ENCODE measurements at regions not wholly inside any gene's neighbourhood (a gene's known extent, or its start where the extent isn't known, plus 50 kb on each side); places are given as distances from the start of the nearest gene placed in this dataset.
"Not testable (repeated sequence)": the region's sequence is repeated elsewhere in the genome, so short reads cannot be mapped to it uniquely, and the experiment has no call there.

GRCh38 chr20:30815027-30815576 lies 442.4 kb upstream of the DEFB115 start:
- DNase-seq; H3K27ac ChIP-seq (ENCODE audit: low read length); H2AFZ ChIP-seq (ENCODE audit: low read length); H3K4me1 ChIP-seq (ENCODE audit: insufficient read depth, low read length); H3K36me3 ChIP-seq (ENCODE audit: low read depth, low read length); H3K9me2 ChIP-seq (replicated peaks; ENCODE audit: low read length); H3F3A ChIP-seq (ENCODE audit: low read length, unreplicated experiment); H3K27me3 ChIP-seq (ENCODE audit: low read length); H3K4me2 ChIP-seq (ENCODE audit: low read length); POLR2A ChIA-PET (ENCODE audit: unreplicated experiment); ATAC-seq; H3K79me2 ChIP-seq (ENCODE audit: low read length); H3K9me3 ChIP-seq (ENCODE audit: low read length); CTCF ChIA-PET; BruUV-seq (replicated peaks); H4K20me1 ChIP-seq (ENCODE audit: low read length); intact Hi-C loops (cut with micrococcal nuclease); H3K9ac ChIP-seq (ENCODE audit: low read length); H3K4me3 ChIP-seq (ENCODE audit: low read length): not testable (repeated sequence)

DNA sequence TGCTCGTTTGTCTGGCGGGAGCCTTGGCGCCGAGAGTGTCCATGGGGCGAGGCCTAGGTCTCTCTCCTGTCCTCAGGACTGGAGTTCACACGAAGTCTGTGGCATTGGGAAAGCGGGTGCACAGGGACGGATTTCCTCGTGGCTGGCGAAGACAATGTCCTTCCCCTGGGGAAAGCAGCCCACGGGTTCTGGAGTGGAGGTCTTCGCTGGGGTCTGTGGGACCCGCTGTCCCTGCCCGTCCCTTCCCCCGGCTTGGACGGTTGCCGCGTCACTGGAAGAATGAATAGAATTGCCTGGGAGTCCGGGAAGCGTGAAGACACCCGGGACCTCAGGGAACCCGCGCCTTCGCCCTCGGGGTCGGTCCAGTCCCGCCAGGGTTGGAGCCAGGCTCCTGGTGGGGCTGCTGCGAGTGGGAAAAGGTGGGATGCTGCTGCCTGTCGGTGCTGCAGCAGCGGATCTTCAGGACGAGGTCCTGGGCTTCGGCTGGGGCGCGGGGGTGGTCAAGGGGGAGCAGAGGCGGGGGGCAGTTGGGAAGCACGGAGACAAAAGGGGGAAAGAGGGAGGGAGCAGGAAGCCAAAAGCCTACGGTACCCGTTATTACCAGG lies 441.8 kb upstream of the DEFB115 start:
- Histone ChIP-seq H3K9ac (ENCODE audit: low read length) (no peak overlapping the region), H3K9me3 (ENCODE audit: low read length) (no peaks in the 10 kb centered on the region), H4K20me1 (ENCODE audit: low read length) (no peaks in the 10 kb centered on the region), H3K27me3 (ENCODE audit: low read length) (peaks cover 8% of the 10 kb centered on the region; the same call in 1 of the 2 replicates), H3K4me2 (ENCODE audit: low read length) (no peak overlapping the region), H3K4me3 (ENCODE audit: low read length) (no peak overlapping the region), H3K36me3 (ENCODE audit: low read depth, low read length) (no peaks in the 10 kb centered on the region), H2AFZ (ENCODE audit: low read length) (no peak overlapping the region), H3K27ac (ENCODE audit: low read length) (no peak overlapping the region), H3K4me1 (ENCODE audit: insufficient read depth, low read length) (no peaks in the 10 kb centered on the region), H3K9me2 (replicated peaks; ENCODE audit: low read length) (no peaks in the 10 kb centered on the region), H3K79me2 (ENCODE audit: low read length) (no peaks in the 10 kb centered on the region), H3F3A (ENCODE audit: low read length, unreplicated experiment) (no peaks in the 10 kb centered on the region)
- intact Hi-C loops (cut with micrococcal nuclease), result no loop called here
- CTCF ChIA-PET, result no interaction called here
- no peak for ATAC-seq
- no TSS peak for BruUV-seq (replicated peaks)
- TF ChIP-seq CTCF (conservative IDR thresholded peaks at IDR 0.05; ENCODE audit: low read depth, low read length), result no peak
- TF ChIP-seq EZH2phosphoT487 (IDR thresholded peaks at IDR 0.05; ENCODE audit: borderline replicate concordance, low read length), result no peak
- no peak for TF ChIP-seq EZH2 (IDR thresholded peaks at IDR 0.05; ENCODE audit: low read length, unreplicated experiment)
- POLR2A ChIA-PET (ENCODE audit: unreplicated experiment), result no interaction called here
- DNase-seq, result no peak

DNA sequence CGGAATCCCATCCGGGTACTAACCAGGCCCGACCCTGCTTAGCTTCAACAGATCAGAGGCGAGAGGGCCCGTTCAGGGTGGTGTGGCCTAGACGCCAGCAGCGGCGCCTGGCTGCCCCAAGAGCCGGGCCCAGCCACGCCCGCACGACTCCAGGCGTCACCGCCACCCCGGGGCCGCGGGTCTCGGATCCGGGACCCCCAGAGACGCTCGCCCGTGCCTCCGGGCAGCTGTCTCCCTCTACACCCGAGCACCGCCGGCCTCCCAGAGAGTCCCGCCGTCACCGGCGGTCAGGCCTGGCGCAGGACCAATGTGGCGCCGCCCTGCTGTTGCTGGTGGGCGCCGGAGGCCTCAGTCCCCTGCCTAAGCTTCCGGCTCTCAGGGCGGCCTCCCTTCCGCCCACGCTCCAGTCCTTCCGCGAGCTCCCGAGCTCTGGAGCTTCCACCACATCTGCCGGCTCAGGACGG lies 441.2 kb upstream of the DEFB115 start:
- no peaks in the 10 kb centered on the region for H3K36me3 ChIP-seq (ENCODE audit: low read depth, low read length)
- CTCF ChIA-PET, result no interaction called here

DNA sequence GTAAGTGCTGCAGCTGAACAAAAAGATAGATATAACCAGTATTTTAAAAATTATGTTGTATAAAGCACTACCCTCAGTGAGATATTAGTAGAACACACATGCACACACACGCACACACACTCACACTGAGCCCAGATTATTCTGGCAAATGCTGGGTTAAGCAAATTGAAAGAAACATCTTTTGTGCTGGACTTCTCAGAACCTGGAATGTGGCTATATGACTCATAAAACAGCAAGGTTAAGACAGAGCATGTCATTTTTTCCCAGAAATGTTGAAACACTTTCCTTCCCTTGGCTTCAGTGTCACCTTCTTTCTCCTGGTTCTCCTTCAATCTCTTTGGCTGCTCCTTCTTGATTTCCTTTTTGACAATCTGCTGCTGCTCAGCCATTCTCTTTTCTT lies 435.8 kb upstream of the DEFB115 start:
- H3K9me2 ChIP-seq (replicated peaks; ENCODE audit: low read length); H2AFZ ChIP-seq (ENCODE audit: low read length); ATAC-seq; H3K27ac ChIP-seq (ENCODE audit: low read length); DNase-seq; H3K4me3 ChIP-seq (ENCODE audit: low read length); H3F3A ChIP-seq (ENCODE audit: low read length, unreplicated experiment); CTCF ChIA-PET; H3K4me1 ChIP-seq (ENCODE audit: insufficient read depth, low read length); intact Hi-C loops (cut with micrococcal nuclease); H3K27me3 ChIP-seq (ENCODE audit: low read length); H3K4me2 ChIP-seq (ENCODE audit: low read length); H3K36me3 ChIP-seq (ENCODE audit: low read depth, low read length); BruUV-seq (replicated peaks); H4K20me1 ChIP-seq (ENCODE audit: low read length); H3K9me3 ChIP-seq (ENCODE audit: low read length); H3K79me2 ChIP-seq (ENCODE audit: low read length); H3K9ac ChIP-seq (ENCODE audit: low read length); POLR2A ChIA-PET (ENCODE audit: unreplicated experiment): not testable (repeated sequence)

More for the DNA sequence above, 441.2 kb upstream of the DEFB115 start:
- no peak overlapping the region for H3K4me3 ChIP-seq (ENCODE audit: low read length)
- no peak for ATAC-seq
- H3K27ac ChIP-seq (ENCODE audit: low read length), result no peak overlapping the region
- H3F3A ChIP-seq (ENCODE audit: low read length, unreplicated experiment), result no peaks in the 10 kb centered on the region
- H3K79me2 ChIP-seq (ENCODE audit: low read length), result no peaks in the 10 kb centered on the region
- no peaks in the 10 kb centered on the region for H3K4me1 ChIP-seq (ENCODE audit: insufficient read depth, low read length)
- POLR2A ChIA-PET (ENCODE audit: unreplicated experiment), result no interaction called here
- H3K9me2 ChIP-seq (replicated peaks; ENCODE audit: low read length), result no peaks in the 10 kb centered on the region
- TF ChIP-seq CTCF (conservative IDR thresholded peaks at IDR 0.05; ENCODE audit: low read depth, low read length), result no peak
- TF ChIP-seq EZH2 (IDR thresholded peaks at IDR 0.05; ENCODE audit: low read length, unreplicated experiment), result no peak
- H4K20me1 ChIP-seq (ENCODE audit: low read length), result no peaks in the 10 kb centered on the region
- intact Hi-C loops (cut with micrococcal nuclease), result no loop called here
- H3K27me3 ChIP-seq (ENCODE audit: low read length), result peaks cover 8% of the 10 kb centered on the region; the same call in 1 of the 2 replicates
- no peak for DNase-seq
- no TSS peak for BruUV-seq (replicated peaks)
- H3K9ac ChIP-seq (ENCODE audit: low read length), result no peak overlapping the region
- no peaks in the 10 kb centered on the region for H3K9me3 ChIP-seq (ENCODE audit: low read length)
- no peak overlapping the region for H3K4me2 ChIP-seq (ENCODE audit: low read length)
- no peak overlapping the region for H2AFZ ChIP-seq (ENCODE audit: low read length)

DNA sequence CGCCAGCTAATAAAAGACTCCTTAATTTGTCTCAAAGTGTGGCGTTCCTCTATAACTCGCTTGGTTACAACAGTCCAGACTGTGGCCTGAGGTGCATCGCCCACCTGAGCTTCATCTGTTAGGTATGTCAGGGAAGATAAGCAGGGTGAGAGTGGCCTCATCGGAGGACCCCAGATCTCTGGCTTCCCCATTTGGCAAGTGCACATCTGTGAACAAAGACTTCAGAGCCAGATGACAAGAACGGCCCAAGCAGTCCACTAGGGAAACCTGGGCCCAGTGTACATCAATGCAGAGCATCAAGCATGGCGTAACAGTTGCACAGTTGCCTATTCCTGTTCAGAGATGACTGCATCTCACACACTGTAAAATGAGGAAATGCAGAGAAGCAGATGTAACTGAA lies 432.8 kb upstream of the DEFB115 start:
- ATAC-seq; H3K27ac ChIP-seq (ENCODE audit: low read length); H3K4me2 ChIP-seq (ENCODE audit: low read length); BruUV-seq (replicated peaks); intact Hi-C loops (cut with micrococcal nuclease); POLR2A ChIA-PET (ENCODE audit: unreplicated experiment); DNase-seq; H3K9me2 ChIP-seq (replicated peaks; ENCODE audit: low read length); H3K9me3 ChIP-seq (ENCODE audit: low read length); H3K4me1 ChIP-seq (ENCODE audit: insufficient read depth, low read length); H3F3A ChIP-seq (ENCODE audit: low read length, unreplicated experiment); H2AFZ ChIP-seq (ENCODE audit: low read length); H3K36me3 ChIP-seq (ENCODE audit: low read depth, low read length); H3K4me3 ChIP-seq (ENCODE audit: low read length); CTCF ChIA-PET; H3K27me3 ChIP-seq (ENCODE audit: low read length); H3K9ac ChIP-seq (ENCODE audit: low read length); H3K79me2 ChIP-seq (ENCODE audit: low read length); H4K20me1 ChIP-seq (ENCODE audit: low read length): not testable (repeated sequence)

All from PC-3 (cell line).